NCI-H69 (cell line): ENCODE measurements at regions not wholly inside any gene's neighbourhood (a gene's known extent, or its start where the extent isn't known, plus 50 kb on each side); places are given as distances from the start of the nearest gene placed in this dataset.
"Not testable (repeated sequence)": the region's sequence is repeated elsewhere in the genome, so short reads cannot be mapped to it uniquely, and the experiment has no call there.

Experiments
- DNase-seq: peaks from one replicate; lab custom pipeline; 2025; lab: John Stamatoyannopoulos, UW

GRCh38 chr17:16870253-16871245, 101.4 kb downstream of the TNFRSF13B start:
- no peak for DNase-seq

GRCh38 chr17:16869531-16870252, 102.2 kb downstream of the TNFRSF13B start:
- DNase-seq = not testable (repeated sequence)

GRCh38 chr17:16868616-16869015, 103.3 kb downstream of the TNFRSF13B start:
- DNase-seq = not testable (repeated sequence)

- peak; percentile 83 for DNase-seq
Observed at GRCh38 chr17:16867545-16867944, 104.4 kb downstream of the TNFRSF13B start.

- DNase-seq = peak; percentile 2
Observed at GRCh38 chr17:16866841-16867240, 105.1 kb downstream of the TNFRSF13B start.

GRCh38 chr17:16866436-16866835, 105.5 kb downstream of the TNFRSF13B start:
- no peak for DNase-seq

GRCh38 chr17:16865704-16866103, 106.2 kb downstream of the TNFRSF13B start:
- peak; percentile 10 for DNase-seq

- DNase-seq = not testable (repeated sequence)
Observed at GRCh38 chr17:16865077-16865613, 106.8 kb downstream of the TNFRSF13B start.

GRCh38 chr17:16864462-16865076, 107.3 kb downstream of the TNFRSF13B start:
- DNase-seq = not testable (repeated sequence)

- DNase-seq = not testable (repeated sequence)
Observed at GRCh38 chr17:16861152-16861551, 110.8 kb downstream of the TNFRSF13B start.

GRCh38 chr17:16860467-16860866, 111.5 kb downstream of the TNFRSF13B start:
- DNase-seq = not testable (repeated sequence)

GRCh38 chr17:16859515-16859914, 112.4 kb downstream of the TNFRSF13B start:
- DNase-seq = not testable (repeated sequence)

- not testable (repeated sequence) for DNase-seq
Observed at GRCh38 chr17:16857746-16858145, 114.2 kb downstream of the TNFRSF13B start.

GRCh38 chr17:16856846-16857245, 115.1 kb downstream of the TNFRSF13B start:
- DNase-seq = peak; percentile 28

- peak; percentile 37 for DNase-seq
Observed at GRCh38 chr17:16856171-16856570, 115.7 kb downstream of the TNFRSF13B start.

- DNase-seq = peak; percentile 9
Observed at GRCh38 chr17:16854636-16855035, 117.3 kb downstream of the TNFRSF13B start.

GRCh38 chr17:16853661-16854320, 118.1 kb downstream of the TNFRSF13B start:
- DNase-seq = no peak

GRCh38 chr17:16849861-16850260, 122.1 kb downstream of the TNFRSF13B start:
- DNase-seq = not testable (repeated sequence)

GRCh38 chr17:16848997-16849396, 122.9 kb downstream of the TNFRSF13B start:
- not testable (repeated sequence) for DNase-seq

GRCh38 chr17:16845098-16845497, 126.8 kb downstream of the TNFRSF13B start:
- DNase-seq = not testable (repeated sequence)

- not testable (repeated sequence) for DNase-seq
Observed at GRCh38 chr17:16844669-16845068, 127.2 kb downstream of the TNFRSF13B start.
